ENCODE measurements at regions not wholly inside any gene's neighbourhood (a gene's known extent, or its start where the extent isn't known, plus 50 kb on each side); places are given as distances from the start of the nearest gene placed in this dataset.
"Not testable (repeated sequence)": the region's sequence is repeated elsewhere in the genome, so short reads cannot be mapped to it uniquely, and the experiment has no call there.

DNA sequence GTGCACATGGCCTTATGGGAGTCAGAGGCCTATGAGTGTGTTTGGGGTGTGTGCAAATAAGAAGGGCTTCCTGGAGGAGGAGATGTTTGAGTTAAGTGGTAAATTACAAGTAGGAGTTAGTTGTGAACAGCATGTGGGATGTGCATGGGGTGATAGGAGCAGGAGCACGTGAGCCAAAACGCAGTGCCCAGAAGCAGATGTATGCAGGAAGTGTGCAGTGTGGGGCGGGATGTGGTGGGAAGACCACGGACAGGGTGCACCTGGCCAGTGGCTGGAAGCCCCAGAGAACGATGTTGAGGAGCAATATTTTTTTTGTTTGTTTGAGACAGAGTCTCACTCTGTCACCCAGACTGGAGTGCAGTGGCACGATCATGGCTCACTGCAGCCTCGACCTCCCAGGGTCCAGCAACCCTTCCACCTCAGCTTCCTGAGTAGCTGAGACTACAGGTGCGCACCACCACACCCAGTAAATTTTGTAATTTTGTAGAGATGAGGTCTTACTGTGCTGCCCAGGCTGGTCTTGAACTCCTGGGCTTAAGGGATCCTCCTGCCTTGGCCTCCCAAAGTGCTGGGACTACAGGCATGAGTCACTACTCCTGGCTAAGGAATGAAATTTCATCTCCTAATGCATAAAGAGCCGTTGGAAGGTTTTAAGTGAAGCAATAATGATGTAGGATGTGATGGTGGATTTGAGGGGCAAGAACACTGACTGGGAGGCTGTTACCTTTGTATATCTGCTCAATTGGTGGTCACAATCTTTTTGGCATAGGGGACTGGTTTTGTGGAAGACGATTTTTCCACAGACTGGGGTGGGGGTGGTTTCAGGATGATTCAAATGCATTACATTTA lies 78.4 kb downstream of the LYZL2 start:
- no peak overlapping the region for H3K27ac ChIP-seq (ENCODE audit: poor library complexity, severe bottlenecking)
- H3K4me1 ChIP-seq (ENCODE audit: insufficient read depth, poor library complexity, severe bottlenecking) = peaks cover 13% of the 10 kb centered on the region
- H3K9me3 ChIP-seq (ENCODE audit: severe bottlenecking) = no peaks in the 10 kb centered on the region
- no peak for DNase-seq (ENCODE audit: low spot score)
- H3K36me3 ChIP-seq (ENCODE audit: low read depth) = no peaks in the 10 kb centered on the region
- H3K27me3 ChIP-seq (ENCODE audit: insufficient read depth, poor library complexity, severe bottlenecking) = no peaks in the 10 kb centered on the region
- TF ChIP-seq, protein P1, sequence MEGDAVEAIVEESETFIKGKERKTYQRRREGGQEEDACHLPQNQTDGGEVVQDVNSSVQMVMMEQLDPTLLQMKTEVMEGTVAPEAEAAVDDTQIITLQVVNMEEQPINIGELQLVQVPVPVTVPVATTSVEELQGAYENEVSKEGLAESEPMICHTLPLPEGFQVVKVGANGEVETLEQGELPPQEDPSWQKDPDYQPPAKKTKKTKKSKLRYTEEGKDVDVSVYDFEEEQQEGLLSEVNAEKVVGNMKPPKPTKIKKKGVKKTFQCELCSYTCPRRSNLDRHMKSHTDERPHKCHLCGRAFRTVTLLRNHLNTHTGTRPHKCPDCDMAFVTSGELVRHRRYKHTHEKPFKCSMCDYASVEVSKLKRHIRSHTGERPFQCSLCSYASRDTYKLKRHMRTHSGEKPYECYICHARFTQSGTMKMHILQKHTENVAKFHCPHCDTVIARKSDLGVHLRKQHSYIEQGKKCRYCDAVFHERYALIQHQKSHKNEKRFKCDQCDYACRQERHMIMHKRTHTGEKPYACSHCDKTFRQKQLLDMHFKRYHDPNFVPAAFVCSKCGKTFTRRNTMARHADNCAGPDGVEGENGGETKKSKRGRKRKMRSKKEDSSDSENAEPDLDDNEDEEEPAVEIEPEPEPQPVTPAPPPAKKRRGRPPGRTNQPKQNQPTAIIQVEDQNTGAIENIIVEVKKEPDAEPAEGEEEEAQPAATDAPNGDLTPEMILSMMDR (IDR thresholded peaks at IDR 0.05; ENCODE audit: poor library complexity, severe bottlenecking) = no peak
- no peak for ATAC-seq (ENCODE audit: low read depth)
- H3K4me3 ChIP-seq (ENCODE audit: severe bottlenecking) = no peak overlapping the region

DNA sequence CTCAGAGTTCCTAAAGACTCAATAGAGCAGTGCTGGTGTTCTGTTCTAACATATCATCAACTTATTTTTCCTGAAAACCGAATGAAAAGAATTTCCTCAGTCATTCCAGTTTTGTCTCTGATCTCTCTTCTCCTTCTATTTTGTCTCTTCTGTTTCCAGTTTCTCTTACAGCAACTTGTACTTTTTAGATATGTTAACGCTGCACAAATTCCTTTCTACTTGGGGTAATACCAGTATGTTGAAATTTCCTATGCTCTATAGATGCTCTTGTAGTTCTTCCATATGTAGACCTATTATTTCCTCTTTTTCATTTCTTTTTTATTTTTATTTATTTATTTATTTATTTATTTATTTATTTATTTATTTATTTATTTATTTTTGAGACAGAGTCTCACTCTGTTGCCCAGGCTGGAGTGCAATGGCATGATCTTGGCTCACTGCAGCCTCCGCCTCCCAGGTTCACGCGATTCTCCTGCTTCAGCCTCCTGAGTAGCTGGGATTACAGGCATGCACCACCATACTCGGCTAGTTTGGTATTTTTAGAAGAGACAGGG lies 80.3 kb downstream of the LYZL2 start:
- H3K9me3 ChIP-seq (ENCODE audit: severe bottlenecking); DNase-seq (ENCODE audit: low spot score); H3K4me1 ChIP-seq (ENCODE audit: insufficient read depth, poor library complexity, severe bottlenecking); ATAC-seq (ENCODE audit: low read depth); H3K27ac ChIP-seq (ENCODE audit: poor library complexity, severe bottlenecking); H3K36me3 ChIP-seq (ENCODE audit: low read depth); H3K27me3 ChIP-seq (ENCODE audit: insufficient read depth, poor library complexity, severe bottlenecking); H3K4me3 ChIP-seq (ENCODE audit: severe bottlenecking): not testable (repeated sequence)

DNA sequence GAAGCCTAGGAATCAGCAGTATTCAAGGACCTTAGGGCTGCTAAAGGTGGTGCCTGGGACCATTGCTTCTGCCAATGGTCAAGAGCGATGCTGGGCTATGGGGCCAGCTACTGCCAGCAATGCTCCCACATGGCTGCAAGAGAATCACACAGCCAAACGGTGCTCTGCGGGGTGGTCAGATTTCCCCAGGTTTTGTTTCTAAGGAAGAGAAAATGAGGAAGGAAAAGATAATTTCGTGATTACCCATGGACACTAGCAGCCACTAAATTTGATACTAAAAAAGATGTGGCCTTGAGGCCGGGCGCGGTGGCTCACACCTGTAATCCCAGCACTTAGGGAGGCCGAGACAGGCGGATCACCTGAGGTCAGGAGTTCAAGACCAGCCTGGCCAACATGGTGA lies 83.0 kb downstream of the LYZL2 start:
- H3K27me3 ChIP-seq (ENCODE audit: insufficient read depth, poor library complexity, severe bottlenecking) = no peaks in the 10 kb centered on the region
- H3K9me3 ChIP-seq (ENCODE audit: severe bottlenecking) = no peaks in the 10 kb centered on the region
- DNase-seq (ENCODE audit: low spot score) (no peak), ATAC-seq (ENCODE audit: low read depth) (no peak)
- no peak overlapping the region for H3K27ac ChIP-seq (ENCODE audit: poor library complexity, severe bottlenecking)
- TF ChIP-seq, protein P1 (IDR thresholded peaks at IDR 0.05; ENCODE audit: poor library complexity, severe bottlenecking) = no peak
- no peaks in the 10 kb centered on the region for H3K4me1 ChIP-seq (ENCODE audit: insufficient read depth, poor library complexity, severe bottlenecking)
- no peaks in the 10 kb centered on the region for H3K36me3 ChIP-seq (ENCODE audit: low read depth)
- no peak overlapping the region for H3K4me3 ChIP-seq (ENCODE audit: severe bottlenecking)

DNA sequence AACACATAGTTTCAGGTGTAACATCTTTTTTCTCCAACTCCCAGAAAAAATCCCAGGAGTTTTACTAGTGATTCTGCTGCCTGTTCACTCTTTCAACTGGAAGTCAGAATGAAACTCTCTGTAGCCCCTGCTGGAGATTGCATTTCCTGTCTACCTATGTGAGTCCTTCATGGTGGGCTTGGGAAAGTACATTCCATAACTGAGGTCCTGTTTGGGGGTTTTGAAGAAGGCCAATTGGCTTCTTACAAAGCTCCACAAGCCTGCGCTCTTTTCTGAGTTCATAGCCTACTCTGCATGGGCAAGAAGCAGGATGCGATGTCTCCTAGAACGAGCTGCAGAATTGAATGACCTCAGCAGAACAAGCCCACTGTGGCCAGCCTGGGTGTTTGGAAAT lies 86.7 kb downstream of the LYZL2 start:
- TF ChIP-seq, protein P1 (IDR thresholded peaks at IDR 0.05; ENCODE audit: poor library complexity, severe bottlenecking) = no peak
- Histone ChIP-seq H3K36me3 (ENCODE audit: low read depth) (no peaks in the 10 kb centered on the region), H3K4me1 (ENCODE audit: insufficient read depth, poor library complexity, severe bottlenecking) (no peaks in the 10 kb centered on the region), H3K27me3 (ENCODE audit: insufficient read depth, poor library complexity, severe bottlenecking) (no peaks in the 10 kb centered on the region), H3K27ac (ENCODE audit: poor library complexity, severe bottlenecking) (no peak overlapping the region), H3K9me3 (ENCODE audit: severe bottlenecking) (no peaks in the 10 kb centered on the region), H3K4me3 (ENCODE audit: severe bottlenecking) (no peak overlapping the region)
- DNase-seq (ENCODE audit: low spot score) (no peak), ATAC-seq (ENCODE audit: low read depth) (no peak)

DNA sequence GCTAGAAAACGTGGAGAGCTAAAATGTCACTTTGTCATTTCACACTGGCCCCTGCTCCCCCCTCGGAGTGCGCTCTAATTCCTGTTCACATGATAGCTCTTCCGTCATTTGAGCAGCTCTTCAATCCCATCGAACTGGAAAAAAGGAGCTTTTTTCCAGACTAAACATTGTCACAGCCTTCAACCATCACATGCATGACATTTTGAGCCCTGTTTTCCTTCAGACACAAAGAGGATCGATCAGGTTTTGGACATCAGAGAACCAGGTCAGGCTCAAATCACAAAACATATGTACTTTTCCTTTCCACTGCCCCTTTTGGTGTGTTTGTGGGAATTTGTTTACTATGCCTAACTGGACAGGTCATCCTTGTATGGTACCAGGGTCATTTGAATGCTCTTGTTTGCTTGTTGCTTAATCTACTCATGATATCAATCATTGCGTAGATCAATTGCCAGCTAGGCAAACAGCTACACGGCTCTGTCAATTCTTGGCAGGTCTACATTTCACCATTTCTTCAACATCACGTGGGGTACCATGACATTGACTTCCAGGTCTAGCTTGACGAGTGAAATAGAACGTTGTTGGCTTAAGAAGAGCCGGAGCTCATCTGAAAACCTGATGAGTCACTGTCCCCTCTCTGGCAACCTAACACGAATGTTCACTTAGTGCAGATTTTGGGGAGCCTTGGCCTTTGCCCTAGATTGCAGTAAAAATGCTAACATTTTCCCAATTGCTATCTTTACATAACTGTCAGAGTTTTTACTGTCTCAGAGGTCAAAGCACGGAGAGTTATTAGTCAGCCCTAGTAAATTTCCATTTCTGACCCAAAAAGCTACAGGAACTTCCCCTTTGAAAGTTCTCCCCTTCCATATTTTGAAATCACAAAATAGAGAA lies 87.3 kb downstream of the LYZL2 start:
- Histone ChIP-seq H3K9me3 (ENCODE audit: severe bottlenecking) (no peaks in the 10 kb centered on the region), H3K27me3 (ENCODE audit: insufficient read depth, poor library complexity, severe bottlenecking) (no peaks in the 10 kb centered on the region), H3K36me3 (ENCODE audit: low read depth) (no peaks in the 10 kb centered on the region), H3K4me1 (ENCODE audit: insufficient read depth, poor library complexity, severe bottlenecking) (no peaks in the 10 kb centered on the region), H3K4me3 (ENCODE audit: severe bottlenecking) (no peak overlapping the region), H3K27ac (ENCODE audit: poor library complexity, severe bottlenecking) (no peak overlapping the region)
- TF ChIP-seq, protein P1 (IDR thresholded peaks at IDR 0.05; ENCODE audit: poor library complexity, severe bottlenecking) = no peak
- ATAC-seq (ENCODE audit: low read depth) = no peak
- no peak for DNase-seq (ENCODE audit: low spot score)

Measured in RWPE2 (cell line).